GM12875 (cell line): ENCODE measurements at regions not wholly inside any gene's neighbourhood (a gene's known extent, or its start where the extent isn't known, plus 50 kb on each side); places are given as distances from the start of the nearest gene placed in this dataset.

ENCODE experiments used
- H3K4me3 ChIP-seq: one replicate; pipeline ENCODE4 v1.5.1; 2011; ENCODE audit warnings: low read depth, low read length, control low read depth
- TF ChIP-seq, protein P1 (sequence below): IDR thresholded peaks from 2 replicates; pipeline ENCODE4 v1.5.1; 2011; ENCODE audit warnings: low read depth, mild to moderate bottlenecking, control low read depth, inconsistent platforms, low read length, moderate library complexity, borderline replicate concordance; ENCODE audit not compliant: insufficient read depth

DNA sequence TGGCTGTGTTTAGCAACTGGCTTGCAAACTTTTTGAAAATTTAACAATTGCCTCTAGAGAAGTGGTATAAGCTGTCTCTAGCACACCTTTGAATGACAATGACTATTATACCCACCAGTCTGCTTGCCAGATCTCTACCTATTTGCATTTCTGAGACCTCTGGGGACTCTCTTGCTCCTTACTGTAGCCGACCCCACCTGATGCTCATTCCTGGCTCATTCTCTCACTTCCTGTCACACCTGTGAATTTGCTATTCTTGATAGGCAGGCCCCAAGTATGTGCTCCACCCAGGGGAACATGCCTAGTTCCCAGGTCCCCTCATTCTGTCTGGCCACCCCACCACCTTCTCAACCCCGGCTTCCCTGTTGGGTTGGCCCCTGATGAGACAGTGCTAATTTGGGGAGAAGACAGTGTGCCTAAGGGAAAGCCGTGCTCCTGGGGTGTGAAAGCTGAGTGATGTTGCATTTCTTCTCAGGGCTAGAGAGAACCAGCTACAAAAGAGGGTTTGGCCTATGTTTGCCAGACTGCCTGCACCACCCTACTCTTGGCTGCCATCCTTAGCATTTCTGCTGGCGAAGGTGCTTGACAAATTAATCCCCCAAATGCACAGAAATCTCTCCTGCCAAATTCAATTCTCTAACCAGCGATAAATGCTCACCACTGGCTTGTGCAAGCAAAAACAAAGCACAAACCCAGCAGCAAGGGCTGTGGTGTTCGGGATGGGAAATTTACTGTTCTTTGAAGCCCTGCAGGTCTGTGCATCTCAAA lies 138.2 kb downstream of the RPS24 start:
- TF ChIP-seq, protein P1, sequence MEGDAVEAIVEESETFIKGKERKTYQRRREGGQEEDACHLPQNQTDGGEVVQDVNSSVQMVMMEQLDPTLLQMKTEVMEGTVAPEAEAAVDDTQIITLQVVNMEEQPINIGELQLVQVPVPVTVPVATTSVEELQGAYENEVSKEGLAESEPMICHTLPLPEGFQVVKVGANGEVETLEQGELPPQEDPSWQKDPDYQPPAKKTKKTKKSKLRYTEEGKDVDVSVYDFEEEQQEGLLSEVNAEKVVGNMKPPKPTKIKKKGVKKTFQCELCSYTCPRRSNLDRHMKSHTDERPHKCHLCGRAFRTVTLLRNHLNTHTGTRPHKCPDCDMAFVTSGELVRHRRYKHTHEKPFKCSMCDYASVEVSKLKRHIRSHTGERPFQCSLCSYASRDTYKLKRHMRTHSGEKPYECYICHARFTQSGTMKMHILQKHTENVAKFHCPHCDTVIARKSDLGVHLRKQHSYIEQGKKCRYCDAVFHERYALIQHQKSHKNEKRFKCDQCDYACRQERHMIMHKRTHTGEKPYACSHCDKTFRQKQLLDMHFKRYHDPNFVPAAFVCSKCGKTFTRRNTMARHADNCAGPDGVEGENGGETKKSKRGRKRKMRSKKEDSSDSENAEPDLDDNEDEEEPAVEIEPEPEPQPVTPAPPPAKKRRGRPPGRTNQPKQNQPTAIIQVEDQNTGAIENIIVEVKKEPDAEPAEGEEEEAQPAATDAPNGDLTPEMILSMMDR, result no peak
- H3K4me3 ChIP-seq, result no peak overlapping the region

DNA sequence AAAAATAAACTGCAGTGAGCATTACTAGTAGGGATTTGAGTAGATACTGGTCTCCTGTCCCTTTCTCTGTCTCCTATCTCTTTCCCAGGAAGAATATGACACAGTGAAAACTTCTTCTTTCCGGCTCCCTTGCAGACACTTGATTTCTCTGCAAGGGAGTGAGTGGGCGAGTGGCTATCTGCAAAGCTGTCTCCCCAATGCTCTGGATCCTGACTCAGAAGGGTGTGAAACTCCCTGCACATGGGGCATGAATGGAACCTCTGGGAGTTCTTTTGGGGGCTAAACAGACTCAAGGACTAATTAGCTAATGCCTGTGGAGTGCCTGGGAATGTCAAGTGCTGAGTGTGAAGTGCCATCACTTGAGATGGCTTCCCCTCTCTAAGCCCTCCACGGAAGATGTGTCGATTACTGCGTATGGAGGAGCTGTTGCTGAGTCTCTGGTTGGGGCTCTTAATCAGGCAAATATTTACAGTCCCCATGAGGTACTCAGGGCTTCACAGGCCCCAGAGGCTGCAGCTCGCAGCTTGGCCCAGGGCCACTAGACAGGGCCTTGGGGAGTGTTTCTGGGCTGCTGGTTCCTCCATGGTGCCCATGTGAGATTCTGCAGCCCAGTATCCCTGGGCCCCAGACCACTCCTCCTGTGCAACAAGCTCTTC lies 139.8 kb downstream of the RPS24 start:
- H3K4me3 ChIP-seq, result no peak overlapping the region
- TF ChIP-seq, protein P1, result no peak

DNA sequence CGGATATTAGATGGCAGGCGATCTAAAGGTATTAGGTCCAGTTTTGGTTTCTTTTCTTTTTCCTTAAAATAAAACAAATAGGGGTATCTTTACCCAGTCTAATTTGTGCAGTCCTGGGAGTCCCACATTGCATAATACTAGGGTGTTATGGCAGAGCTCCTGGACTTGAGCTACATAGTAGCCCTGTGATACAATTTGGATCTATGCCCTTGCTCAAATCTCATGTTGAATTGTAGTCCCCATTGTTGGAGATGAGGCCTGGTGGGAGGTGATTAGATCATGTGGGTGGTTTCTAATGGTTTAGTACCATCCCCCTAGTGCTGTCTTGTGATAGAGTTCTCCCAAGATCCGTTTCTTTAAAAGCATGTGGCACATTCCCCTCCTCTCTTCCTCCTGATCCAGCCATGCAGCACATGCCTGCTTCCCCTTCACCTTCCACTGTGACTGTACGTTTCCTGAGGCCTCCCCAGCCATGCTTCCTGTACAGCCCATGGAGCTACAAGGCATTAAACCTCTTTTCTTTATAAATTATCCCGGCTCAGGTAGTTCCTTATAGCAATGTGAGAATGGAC lies 141.9 kb downstream of the RPS24 start:
- TF ChIP-seq, protein P1, result no peak
- H3K4me3 ChIP-seq, result no peak overlapping the region

DNA sequence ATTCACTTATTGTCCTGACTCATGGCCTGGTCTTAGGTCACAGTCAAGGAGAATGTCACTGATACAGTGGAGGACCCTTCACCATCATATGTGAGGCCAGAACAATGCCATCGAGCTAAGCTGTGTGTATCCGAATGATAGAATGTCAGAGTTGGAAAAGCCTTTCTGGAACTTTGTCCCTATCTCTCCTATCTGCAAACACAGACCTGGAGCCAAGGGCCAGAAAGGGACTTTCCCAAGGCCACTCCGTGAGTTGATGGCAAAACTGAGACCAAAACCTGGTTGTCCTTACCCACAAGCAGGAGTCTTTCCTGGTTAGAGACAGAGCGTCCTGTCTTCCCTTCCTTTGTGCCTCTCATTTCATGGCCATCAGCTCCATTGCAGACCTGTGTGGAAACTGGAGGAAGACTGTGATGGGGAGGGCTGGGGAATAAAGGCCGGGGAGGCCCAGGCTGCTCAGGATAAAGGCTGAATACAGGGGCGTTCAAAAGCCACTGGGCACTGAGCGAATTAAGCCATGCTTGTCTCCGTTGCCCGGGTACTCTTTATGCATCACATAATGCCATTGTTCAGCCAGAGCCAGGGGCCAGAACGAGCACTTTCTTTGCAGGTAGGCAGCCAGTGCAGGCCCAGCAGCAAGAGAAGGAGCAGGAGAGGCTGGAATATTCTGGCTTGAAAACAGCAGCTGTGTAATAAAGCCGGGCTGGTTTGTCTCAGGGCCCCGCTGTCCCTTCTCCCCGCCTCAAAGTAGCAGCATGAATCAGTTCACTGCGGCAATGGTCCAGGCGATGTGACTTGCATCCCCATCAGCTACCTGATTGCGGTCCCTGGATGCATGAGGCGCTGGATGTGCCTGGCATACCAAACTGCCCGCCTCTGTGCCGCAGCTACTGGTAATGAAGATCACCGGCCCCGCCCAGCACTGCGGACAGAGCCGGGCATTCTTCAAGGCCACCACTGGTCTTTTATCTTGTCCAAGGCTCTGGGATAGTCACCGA lies 143.0 kb downstream of the RPS24 start:
- H3K4me3 ChIP-seq, result no peak overlapping the region
- TF ChIP-seq, protein P1, result no peak

DNA sequence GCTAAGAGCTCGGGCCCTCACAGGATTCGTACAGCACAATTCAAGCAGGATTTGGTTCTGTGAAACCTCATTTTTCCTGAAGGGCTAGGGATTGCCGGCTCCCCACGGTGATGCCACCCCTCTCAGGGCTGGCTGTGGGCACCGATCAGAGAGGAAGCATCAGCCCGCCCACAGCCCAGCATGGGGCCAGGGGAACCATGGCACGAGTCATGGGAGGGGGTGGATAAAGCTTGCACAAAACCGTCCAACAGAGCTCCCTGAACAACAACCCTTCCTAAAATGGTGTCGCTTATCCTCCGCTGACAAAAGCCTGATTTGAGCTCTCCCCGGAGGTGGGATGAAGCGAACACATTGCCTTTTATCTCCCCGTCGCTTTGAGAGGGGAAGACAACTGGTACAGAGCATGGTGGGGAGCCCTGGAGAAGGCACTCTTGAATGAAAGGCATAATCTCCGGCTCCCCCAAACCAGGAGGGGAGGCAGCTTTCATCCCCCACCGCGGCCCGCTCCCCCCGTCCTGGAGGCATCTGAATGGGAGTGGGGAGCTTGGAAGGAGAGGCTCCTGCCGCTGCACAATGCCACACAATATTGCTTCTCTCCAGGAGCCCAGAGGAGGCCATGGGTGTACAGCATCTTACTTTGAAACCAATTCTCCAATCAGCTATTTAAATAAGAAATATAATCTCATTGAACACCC lies 144.0 kb downstream of the RPS24 start:
- H3K4me3 ChIP-seq, result no peak overlapping the region
- TF ChIP-seq, protein P1, result no peak

DNA sequence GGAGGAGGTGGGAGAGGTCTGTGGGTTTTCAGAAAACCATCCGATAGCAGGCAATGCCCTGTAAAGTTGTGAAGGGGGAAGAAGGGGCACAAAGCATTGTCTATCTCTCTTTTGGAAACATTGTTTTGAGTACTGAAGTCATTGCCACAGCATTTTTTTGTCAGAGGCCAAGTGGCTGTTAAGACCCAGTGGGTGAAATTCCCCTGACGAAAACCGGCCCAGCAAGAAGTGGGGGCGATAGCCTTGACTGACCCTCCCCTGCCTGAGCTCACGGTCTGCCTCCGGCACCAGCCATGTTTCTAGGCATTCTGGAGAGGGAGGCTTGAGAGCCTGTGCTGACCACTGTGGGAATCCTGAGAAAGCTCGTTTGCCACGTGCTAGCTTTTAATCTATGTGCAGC lies 144.7 kb downstream of the RPS24 start:
- TF ChIP-seq, protein P1, result no peak

More for the DNA sequence above, 144.7 kb downstream of the RPS24 start:
- no peak overlapping the region for H3K4me3 ChIP-seq
